Stimulated activated naive CD4-positive, alpha-beta T cell treated with Interleukin-2 at 50 U/mL for 16 hours (primary cell): ENCODE measurements at regions not wholly inside any gene's neighbourhood (a gene's known extent, or its start where the extent isn't known, plus 50 kb on each side); places are given as distances from the start of the nearest gene placed in this dataset.

Experiments
- DNase-seq: peaks from one replicate; lab custom pipeline; 2025; lab: John Stamatoyannopoulos, UW

- no peak for DNase-seq
These were observed 219.8 kb downstream of the C9orf50 start for GRCh38 chr9:129400971-129401622.

- no peak for DNase-seq
These were observed 220.6 kb downstream of the C9orf50 start for GRCh38 chr9:129400001-129400970.

- no peak for DNase-seq
These were observed 221.3 kb downstream of the C9orf50 start for GRCh38 chr9:129399634-129399990.

- DNase-seq: no peak
These were observed 221.0 kb upstream of the IER5L start for GRCh38 chr9:129398961-129399633.

GRCh38 chr9:129398101-129398960 lies 220.3 kb upstream of the IER5L start:
- DNase-seq: no peak

GRCh38 chr9:129397335-129397734 lies 219.3 kb upstream of the IER5L start:
- DNase-seq: no peak

GRCh38 chr9:129396365-129396708 lies 218.3 kb upstream of the IER5L start:
- no peak for DNase-seq

- no peak for DNase-seq
These were observed 217.7 kb upstream of the IER5L start for GRCh38 chr9:129395633-129396364.

GRCh38 chr9:129394886-129395279 lies 216.8 kb upstream of the IER5L start:
- no peak for DNase-seq

GRCh38 chr9:129394061-129394885 lies 216.2 kb upstream of the IER5L start:
- DNase-seq: no peak

- no peak for DNase-seq
These were observed 215.0 kb upstream of the IER5L start for GRCh38 chr9:129393064-129393463.

GRCh38 chr9:129392093-129392541 lies 214.1 kb upstream of the IER5L start:
- no peak for DNase-seq

- no peak for DNase-seq
These were observed 213.2 kb upstream of the IER5L start for GRCh38 chr9:129391221-129391661.

GRCh38 chr9:129390541-129390940 lies 212.5 kb upstream of the IER5L start:
- no peak for DNase-seq

GRCh38 chr9:129387822-129388221 lies 209.8 kb upstream of the IER5L start:
- no peak for DNase-seq

GRCh38 chr9:129386812-129387177 lies 208.7 kb upstream of the IER5L start:
- DNase-seq: no peak

- no peak for DNase-seq
These were observed 207.3 kb upstream of the IER5L start for GRCh38 chr9:129385211-129385934.

GRCh38 chr9:129384491-129385210 lies 206.6 kb upstream of the IER5L start:
- no peak for DNase-seq
